Chondrocyte (in vitro differentiated cells): ENCODE measurements at regions not wholly inside any gene's neighbourhood (a gene's known extent, or its start where the extent isn't known, plus 50 kb on each side); places are given as distances from the start of the nearest gene placed in this dataset.
A peak's percentile ranks its signal among the peaks of the same experiment; 100 is the strongest.

Experiments
- DNase-seq: peaks from one replicate; pipeline ENCODE4 v3.0.0; 2021; ENCODE audit warnings: mixed read lengths, low spot score
- H3K27ac Mint-ChIP-seq: one replicate; pipeline ENCODE4 v1.8.0; 2021; ENCODE audit warnings: mild to moderate bottlenecking, moderate library complexity, mixed read lengths; ENCODE audit not compliant: unreplicated experiment
- H3K27me3 Mint-ChIP-seq: 2 replicates; pipeline ENCODE4 v1.8.0; 2021; ENCODE audit warnings: low read depth, mixed read lengths
- H3K36me3 Mint-ChIP-seq: 2 replicates; pipeline ENCODE4 v1.8.0; 2021; ENCODE audit warnings: low read depth, mixed read lengths
- H3K4me1 Mint-ChIP-seq: 2 replicates; pipeline ENCODE4 v1.8.0; 2021; ENCODE audit warnings: low read depth, mild to moderate bottlenecking, mixed read lengths
- H3K4me3 Mint-ChIP-seq: one replicate; pipeline ENCODE4 v1.8.0; 2021; ENCODE audit warnings: mild to moderate bottlenecking, moderate library complexity, mixed read lengths; ENCODE audit not compliant: unreplicated experiment
- H3K9me3 Mint-ChIP-seq: 2 replicates; pipeline ENCODE4 v1.8.0; 2021; ENCODE audit warnings: low read depth, mixed read lengths
- CTCF ChIP-seq: fragments of 200-600 bp; sonication (generic); IDR thresholded peaks from 2 replicates; pipeline ENCODE4 v1.5.0; 2021; ENCODE audit warnings: antibody characterized with exemption, mild to moderate bottlenecking, moderate library complexity

GRCh38 chr12:105580821-105581352 lies 250.4 kb downstream of the C12orf75 start:
- H3K27ac Mint-ChIP-seq, result peak overlapping the region; percentile 29
- no peaks in the 10 kb centered on the region for H3K36me3 Mint-ChIP-seq
- H3K4me3 Mint-ChIP-seq, result no peak overlapping the region
- no peaks in the 10 kb centered on the region for H3K27me3 Mint-ChIP-seq
- H3K9me3 Mint-ChIP-seq, result peaks cover 4% of the 10 kb centered on the region
- no peak for TF ChIP-seq CTCF
- DNase-seq, result no peak
- H3K4me1 Mint-ChIP-seq, result peaks cover 16% of the 10 kb centered on the region

DNA sequence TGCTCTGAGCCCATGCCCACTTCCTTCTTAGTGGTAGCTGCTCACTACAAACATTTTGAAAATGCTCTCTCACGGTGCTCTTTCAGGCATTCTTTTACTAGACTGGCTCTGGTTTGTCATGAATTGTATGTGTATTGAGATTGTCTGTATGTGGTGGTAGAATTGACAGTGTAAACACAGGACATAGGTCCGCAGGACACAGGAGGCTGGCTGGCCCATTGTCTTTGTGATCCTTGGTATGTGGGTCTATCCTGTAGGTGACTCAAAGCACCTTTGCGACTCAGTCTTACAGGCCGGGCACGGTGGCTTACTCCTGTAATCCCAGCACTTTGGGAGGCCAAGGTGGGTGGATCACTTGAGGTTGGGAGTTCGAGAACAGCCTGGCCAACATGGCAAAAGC lies 250.9 kb downstream of the C12orf75 start:
- H3K36me3 Mint-ChIP-seq, result no peaks in the 10 kb centered on the region
- no peak overlapping the region for H3K4me3 Mint-ChIP-seq
- H3K4me1 Mint-ChIP-seq, result peaks cover 10% of the 10 kb centered on the region
- peaks cover 7% of the 10 kb centered on the region for H3K9me3 Mint-ChIP-seq
- no peaks in the 10 kb centered on the region for H3K27me3 Mint-ChIP-seq
- no peak for TF ChIP-seq CTCF
- H3K27ac Mint-ChIP-seq, result no peak overlapping the region
- DNase-seq, result no peak

DNA sequence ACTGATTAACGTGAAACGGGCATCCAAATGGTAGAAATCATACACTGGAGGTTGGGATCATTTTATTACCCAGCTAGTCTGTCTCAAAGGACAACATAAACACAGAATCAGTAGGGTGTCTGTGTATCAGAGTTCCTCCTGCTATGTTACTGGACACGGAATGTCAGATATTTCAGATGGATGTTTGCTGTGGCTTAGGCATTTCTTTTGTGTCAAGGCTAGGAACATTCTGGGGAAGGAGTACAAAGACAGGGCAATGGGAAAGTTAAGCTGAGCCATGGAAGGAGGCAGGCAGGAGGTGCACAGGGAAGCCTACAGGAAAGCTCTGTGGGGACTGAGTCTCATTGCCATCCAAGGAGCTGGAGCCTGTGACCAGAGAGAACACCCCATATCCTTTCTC lies 254.6 kb downstream of the C12orf75 start:
- TF ChIP-seq CTCF, result no peak
- Mint-ChIP-seq H3K4me3 (no peak overlapping the region), H3K27me3 (no peaks in the 10 kb centered on the region), H3K9me3 (peaks cover 7% of the 10 kb centered on the region), H3K27ac (no peak overlapping the region), H3K36me3 (no peaks in the 10 kb centered on the region), H3K4me1 (peaks cover 12% of the 10 kb centered on the region)
- no peak for DNase-seq

- no peak for TF ChIP-seq CTCF
- Mint-ChIP-seq H3K9me3 (peaks cover 7% of the 10 kb centered on the region), H3K4me1 (peaks cover 7% of the 10 kb centered on the region), H3K36me3 (no peaks in the 10 kb centered on the region), H3K27ac (no peak overlapping the region), H3K4me3 (no peak overlapping the region), H3K27me3 (no peaks in the 10 kb centered on the region)
- DNase-seq, result no peak
Measured at GRCh38 chr12:105587237-105587636, 256.7 kb downstream of the C12orf75 start.

DNA sequence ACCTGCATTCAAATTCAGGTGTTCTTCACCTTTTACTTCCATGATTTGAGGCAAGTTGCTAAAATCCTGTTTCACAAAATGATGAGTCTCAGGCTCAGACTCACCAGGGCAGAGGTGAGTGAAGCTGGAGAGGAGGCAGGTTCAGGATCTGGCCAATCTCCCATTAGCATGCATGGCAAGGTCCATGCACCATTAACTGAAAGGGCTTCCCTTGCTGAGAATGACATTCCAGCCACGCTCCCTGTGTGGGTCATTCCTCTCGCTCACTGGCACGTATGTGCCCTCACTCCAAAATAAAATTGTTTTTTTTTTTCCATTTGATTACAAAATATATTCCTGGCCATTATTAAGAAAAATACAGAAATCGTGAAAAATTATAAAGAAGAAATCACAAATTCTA lies 257.6 kb downstream of the C12orf75 start:
- H3K36me3 Mint-ChIP-seq, result no peaks in the 10 kb centered on the region
- DNase-seq, result no peak
- peaks cover 7% of the 10 kb centered on the region for H3K9me3 Mint-ChIP-seq
- TF ChIP-seq CTCF, result no peak
- no peaks in the 10 kb centered on the region for H3K27me3 Mint-ChIP-seq
- peaks cover 7% of the 10 kb centered on the region for H3K4me1 Mint-ChIP-seq
- H3K27ac Mint-ChIP-seq, result no peak overlapping the region
- H3K4me3 Mint-ChIP-seq, result no peak overlapping the region
